CD14-positive monocyte (primary cell): ENCODE measurements at regions not wholly inside any gene's neighbourhood (a gene's known extent, or its start where the extent isn't known, plus 50 kb on each side); places are given as distances from the start of the nearest gene placed in this dataset.

ENCODE experiments used
- DNase-seq, 3 donors: peaks; one replicate each; pipeline ENCODE4 v3.0.0-alpha.2; 2011 to 2022
- H2AFZ ChIP-seq: 2 replicates; pipeline ENCODE4 v1.6.0; 2012; ENCODE audit warnings: mild to moderate bottlenecking, low read depth, low read length, inconsistent platforms; ENCODE audit not compliant: insufficient read depth, poor library complexity, severe bottlenecking
- H3K27ac ChIP-seq, 2 donors: 1 replicate in 1 of 2; 2 replicates in 1 of 2; pipeline ENCODE4 v1.5.1; 2012 to 2013; ENCODE audit warnings: low read length in 2 of 2, control low read depth in 1 of 2, inconsistent platforms in 1 of 2, low read depth in 1 of 2, mild to moderate bottlenecking in 1 of 2
- H3K27me3 ChIP-seq, 2 donors: one replicate each; pipeline versions ENCODE4 v1.6.0 to v1.6.1; 2011 to 2013; ENCODE audit warnings: low read length in 2 of 2; ENCODE audit not compliant: control insufficient read depth in 2 of 2, insufficient read depth in 2 of 2
- H3K36me3 ChIP-seq, 2 donors: replicated peaks in 1 of 2; 1 replicate in 1 of 2; 2 replicates in 1 of 2; pipeline versions ENCODE4 v1.5.1 to v1.6.1; 2012 to 2013; ENCODE audit warnings: low read length in 2 of 2, control low read depth in 1 of 2, inconsistent platforms in 1 of 2, mild to moderate bottlenecking in 1 of 2; ENCODE audit not compliant: insufficient read depth in 2 of 2, control insufficient read depth in 1 of 2
- H3K4me1 ChIP-seq, 2 donors: 1 replicate in 1 of 2; 2 replicates in 1 of 2; pipeline versions ENCODE4 v1.5.1 to v1.6.1; 2012 to 2013; ENCODE audit warnings: low read length in 2 of 2, control low read depth in 1 of 2, inconsistent platforms in 1 of 2, mild to moderate bottlenecking in 1 of 2, moderate library complexity in 1 of 2; ENCODE audit not compliant: insufficient read depth in 2 of 2, control insufficient read depth in 1 of 2
- H3K4me2 ChIP-seq: replicated peaks from 2 replicates; pipeline ENCODE3; 2012; ENCODE audit warnings: low read length, moderate library complexity, mild to moderate bottlenecking; ENCODE audit not compliant: poor library complexity, severe bottlenecking; ENCODE audit errors: extremely low read depth
- H3K4me3 ChIP-seq, 3 experiments: fragments of 200-600 bp in 1 of 3; sonication (generic) in 1 of 3; replicated peaks in 1 of 3; 1 replicate in 2 of 3; 2 replicates in 1 of 3; pipeline ENCODE4 v1.5.1; 2011 to 2013; ENCODE audit warnings: low read length in 3 of 3, mild to moderate bottlenecking in 3 of 3, control low read depth in 2 of 3, low read depth in 2 of 3, inconsistent platforms in 1 of 3, moderate library complexity in 1 of 3
- H3K79me2 ChIP-seq: 2 replicates; pipeline ENCODE4 v1.6.0; 2012; ENCODE audit warnings: mild to moderate bottlenecking, control low read depth, inconsistent platforms, low read length, moderate library complexity; ENCODE audit not compliant: insufficient read depth
- H3K9ac ChIP-seq: 2 replicates; pipeline ENCODE4 v1.6.0; 2017; ENCODE audit warnings: low read length, mild to moderate bottlenecking; ENCODE audit not compliant: insufficient read depth, poor library complexity, severe bottlenecking
- H3K9me3 ChIP-seq, 2 donors: replicated peaks in 1 of 2; 1 replicate in 1 of 2; 2 replicates in 1 of 2; pipeline versions ENCODE4 v1.5.1 to v1.6.1; 2012 to 2013; ENCODE audit warnings: low read length in 2 of 2, control low read depth in 1 of 2; ENCODE audit not compliant: control insufficient read depth in 1 of 2, insufficient read depth in 1 of 2
- H4K20me1 ChIP-seq: 2 replicates; pipeline ENCODE4 v1.6.0; 2012; ENCODE audit warnings: mild to moderate bottlenecking, low read length, control low read depth, moderate library complexity; ENCODE audit not compliant: insufficient read depth
- H3K27ac Mint-ChIP-seq, 7 donors: one replicate each; pipeline ENCODE4 v1.8.0; 2020; ENCODE audit warnings: mild to moderate bottlenecking in 7 of 7, mixed read lengths in 7 of 7, moderate library complexity in 6 of 7, inconsistent platforms in 2 of 7
- H3K27me3 Mint-ChIP-seq, 3 donors: one replicate each; pipeline ENCODE4 v1.8.0; 2021 to 2022; ENCODE audit warnings: low read depth in 3 of 3, mild to moderate bottlenecking in 3 of 3, mixed read lengths in 3 of 3, moderate library complexity in 3 of 3, inconsistent platforms in 1 of 3
- H3K36me3 Mint-ChIP-seq, 2 donors: one replicate each; pipeline ENCODE4 v1.8.0; 2020; ENCODE audit warnings: mixed read lengths in 2 of 2, inconsistent platforms in 1 of 2, mild to moderate bottlenecking in 1 of 2
- H3K4me1 Mint-ChIP-seq: one replicate; pipeline ENCODE4 v1.8.0; 2020; ENCODE audit warnings: mild to moderate bottlenecking, mixed read lengths
- H3K4me3 Mint-ChIP-seq, 2 donors: one replicate each; pipeline ENCODE4 v1.8.0; 2020; ENCODE audit warnings: mild to moderate bottlenecking in 2 of 2, mixed read lengths in 2 of 2, moderate library complexity in 1 of 2
- H3K9me3 Mint-ChIP-seq, 7 donors: one replicate each; pipeline ENCODE4 v1.8.0; 2020 to 2022; ENCODE audit warnings: mixed read lengths in 7 of 7, mild to moderate bottlenecking in 6 of 7, moderate library complexity in 6 of 7, inconsistent platforms in 2 of 7
- WGBS: methylation state at CpG from one replicate; pipeline ENCODE4 v1.1.5; 2013; ENCODE audit warnings: missing lambda C conversion rate; ENCODE audit not compliant: insufficient coverage; 5-methylcytosine and 5-hydroxymethylcytosine counted together
- intact Hi-C, 2 donors: fragments of 100-400 bp; cut with micrococcal nuclease; formaldehyde crosslinking; loops; one replicate each; pipeline versions ENCODE4 v1.15.0 to v1.15.1; 2023
- TF ChIP-seq, protein P1 (sequence below): fragments of 200-600 bp; IDR thresholded peaks from one replicate; pipeline ENCODE4 v1.8.0; 2022; ENCODE audit warnings: antibody characterized with exemption, mild to moderate bottlenecking

DNA sequence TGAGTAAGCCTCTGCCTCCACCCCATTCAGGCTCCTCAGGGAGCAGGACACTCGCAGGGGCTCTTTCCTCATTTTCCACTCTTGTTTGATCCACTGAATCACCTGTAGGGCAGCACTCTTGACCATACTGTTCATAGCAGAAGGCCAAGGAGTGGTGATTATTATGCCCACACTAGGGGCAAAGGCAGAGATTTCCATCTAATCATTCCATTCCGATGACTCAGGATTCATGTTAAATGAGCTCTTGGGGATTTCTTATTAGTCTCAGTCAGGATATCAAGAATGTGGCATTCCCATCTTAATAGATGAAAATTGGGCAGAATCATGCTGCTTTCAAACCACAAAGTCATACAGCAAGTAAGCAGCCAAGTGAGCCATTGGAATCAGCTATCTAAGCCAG lies 101.9 kb upstream of the MOCS1 start:
- H3K27ac ChIP-seq: no peak overlapping the region
- H3K4me3 Mint-ChIP-seq: no peak overlapping the region
- H3K4me1 ChIP-seq: no peaks in the 10 kb centered on the region
- peaks cover 3 to 12% (median 5%) of the 10 kb centered on the region in 3 donors for H3K27me3 Mint-ChIP-seq
- 67% methylated on average over 1 of the region's 2 CpGs for WGBS
- no peaks in the 10 kb centered on the region for H3K79me2 ChIP-seq
- TF ChIP-seq, protein P1, sequence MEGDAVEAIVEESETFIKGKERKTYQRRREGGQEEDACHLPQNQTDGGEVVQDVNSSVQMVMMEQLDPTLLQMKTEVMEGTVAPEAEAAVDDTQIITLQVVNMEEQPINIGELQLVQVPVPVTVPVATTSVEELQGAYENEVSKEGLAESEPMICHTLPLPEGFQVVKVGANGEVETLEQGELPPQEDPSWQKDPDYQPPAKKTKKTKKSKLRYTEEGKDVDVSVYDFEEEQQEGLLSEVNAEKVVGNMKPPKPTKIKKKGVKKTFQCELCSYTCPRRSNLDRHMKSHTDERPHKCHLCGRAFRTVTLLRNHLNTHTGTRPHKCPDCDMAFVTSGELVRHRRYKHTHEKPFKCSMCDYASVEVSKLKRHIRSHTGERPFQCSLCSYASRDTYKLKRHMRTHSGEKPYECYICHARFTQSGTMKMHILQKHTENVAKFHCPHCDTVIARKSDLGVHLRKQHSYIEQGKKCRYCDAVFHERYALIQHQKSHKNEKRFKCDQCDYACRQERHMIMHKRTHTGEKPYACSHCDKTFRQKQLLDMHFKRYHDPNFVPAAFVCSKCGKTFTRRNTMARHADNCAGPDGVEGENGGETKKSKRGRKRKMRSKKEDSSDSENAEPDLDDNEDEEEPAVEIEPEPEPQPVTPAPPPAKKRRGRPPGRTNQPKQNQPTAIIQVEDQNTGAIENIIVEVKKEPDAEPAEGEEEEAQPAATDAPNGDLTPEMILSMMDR: no peak
- H3K9me3 Mint-ChIP-seq: peaks cover 0 to 6% (median 3%) of the 10 kb centered on the region in 7 donors
- H3K4me3 ChIP-seq: no peak overlapping the region
- intact Hi-C loops: no loop called here
- H3K27me3 ChIP-seq: no peaks in the 10 kb centered on the region
- H4K20me1 ChIP-seq: no peaks in the 10 kb centered on the region
- H2AFZ ChIP-seq: no peak overlapping the region
- DNase-seq: no peak
- no peaks in the 10 kb centered on the region for H3K36me3 Mint-ChIP-seq
- H3K4me1 Mint-ChIP-seq: no peaks in the 10 kb centered on the region
- no peak overlapping the region for H3K27ac Mint-ChIP-seq
- H3K9ac ChIP-seq: no peak overlapping the region
- H3K36me3 ChIP-seq: no peaks in the 10 kb centered on the region
- peaks cover 0 to 8% of the 10 kb centered on the region in 2 donors for H3K9me3 ChIP-seq
- H3K4me2 ChIP-seq: no peak overlapping the region

DNA sequence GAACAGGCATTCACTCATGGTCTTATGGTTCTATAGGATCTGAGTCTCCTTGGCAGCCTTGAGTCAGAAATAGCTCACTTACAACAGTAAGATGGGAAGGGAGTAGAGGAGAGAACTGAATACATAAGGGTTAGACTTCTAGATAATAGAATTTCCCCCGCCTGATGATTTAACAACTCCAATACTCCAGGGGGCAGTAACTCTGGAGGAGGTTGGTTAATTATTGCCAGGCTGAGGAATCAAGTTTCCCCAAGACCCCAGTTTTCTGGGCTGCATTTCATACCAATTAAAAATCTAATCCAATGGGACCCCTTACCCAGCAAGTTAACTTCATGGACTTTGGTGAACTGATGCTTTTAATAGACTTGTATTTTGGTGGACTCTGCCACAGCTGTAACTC lies 94.2 kb upstream of the MOCS1 start:
- Histone ChIP-seq H2AFZ (no peak overlapping the region), H3K9ac (no peak overlapping the region), H3K36me3 (no peaks in the 10 kb centered on the region), H3K4me3 (no peak overlapping the region), H4K20me1 (no peaks in the 10 kb centered on the region), H3K79me2 (no peaks in the 10 kb centered on the region), H3K27me3 (no peaks in the 10 kb centered on the region), H3K27ac (no peak overlapping the region), H3K4me1 (no peaks in the 10 kb centered on the region), H3K4me2 (no peak overlapping the region), H3K9me3 (no peaks in the 10 kb centered on the region)
- DNase-seq: no peak
- peaks cover 0 to 5% (median 2%) of the 10 kb centered on the region in 7 donors for H3K9me3 Mint-ChIP-seq
- no peaks in the 10 kb centered on the region for H3K36me3 Mint-ChIP-seq
- intact Hi-C loops: no loop called here
- no peak overlapping the region for H3K4me3 Mint-ChIP-seq
- peaks cover 2 to 3% (median 2%) of the 10 kb centered on the region in 3 donors for H3K27me3 Mint-ChIP-seq
- no peaks in the 10 kb centered on the region for H3K4me1 Mint-ChIP-seq
- WGBS: no CpG with 5 or more reads among the region's 1 CpG
- TF ChIP-seq, protein P1: no peak
- H3K27ac Mint-ChIP-seq: no peak overlapping the region
